Stimulated activated CD8-positive, alpha-beta memory T cell treated with anti-CD3 and anti-CD28 coated beads, Interleukin-4, amount 100 ng/mL, for 48 hours (primary cell): ENCODE measurements at regions not wholly inside any gene's neighbourhood (a gene's known extent, or its start where the extent isn't known, plus 50 kb on each side); places are given as distances from the start of the nearest gene placed in this dataset.
"Not testable (repeated sequence)": the region's sequence is repeated elsewhere in the genome, so short reads cannot be mapped to it uniquely, and the experiment has no call there.

ENCODE experiments used
- DNase-seq: peaks from one replicate; pipeline ENCODE4 v3.0.0-alpha.2; 2020

DNA sequence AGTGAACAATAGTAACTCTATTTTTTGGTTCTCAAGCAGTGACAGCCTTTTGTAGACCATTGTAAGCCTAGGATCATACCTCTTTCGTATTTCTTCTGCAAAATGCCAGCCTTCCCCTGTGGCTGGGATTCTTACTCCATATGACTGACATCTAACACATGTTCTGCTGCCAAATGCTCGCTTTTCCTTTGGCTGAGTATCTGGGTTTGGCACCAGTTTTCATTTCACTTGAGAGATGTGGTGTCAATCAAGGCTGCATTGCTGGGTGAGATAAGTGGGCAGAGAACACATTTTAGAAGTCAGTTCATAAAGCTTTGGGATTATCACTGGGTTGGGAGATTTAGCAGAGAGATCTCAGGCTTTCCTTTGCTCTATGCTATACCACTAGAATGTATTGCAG is 514.7 kb upstream of the SGO1 start:
- DNase-seq, result no peak

DNA sequence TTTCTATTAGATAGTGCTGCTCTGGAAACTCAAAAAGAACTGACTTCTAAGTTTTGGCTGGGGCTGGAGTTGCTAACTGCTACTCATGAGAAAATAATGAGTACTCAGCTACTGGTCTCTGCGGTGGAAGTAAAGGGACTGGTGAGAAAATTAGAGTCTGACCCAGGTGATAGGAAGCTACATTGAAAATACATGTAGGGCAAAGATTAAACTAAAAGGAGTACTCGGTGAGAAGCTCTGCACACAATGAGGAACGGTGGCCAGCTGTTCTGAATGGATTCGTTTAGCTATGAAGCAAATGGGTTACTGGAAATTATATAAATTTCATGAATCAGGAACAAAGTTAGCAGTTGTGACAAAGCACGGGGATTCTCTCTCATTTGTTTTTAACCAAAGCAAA is 512.9 kb upstream of the SGO1 start:
- no peak for DNase-seq

DNA sequence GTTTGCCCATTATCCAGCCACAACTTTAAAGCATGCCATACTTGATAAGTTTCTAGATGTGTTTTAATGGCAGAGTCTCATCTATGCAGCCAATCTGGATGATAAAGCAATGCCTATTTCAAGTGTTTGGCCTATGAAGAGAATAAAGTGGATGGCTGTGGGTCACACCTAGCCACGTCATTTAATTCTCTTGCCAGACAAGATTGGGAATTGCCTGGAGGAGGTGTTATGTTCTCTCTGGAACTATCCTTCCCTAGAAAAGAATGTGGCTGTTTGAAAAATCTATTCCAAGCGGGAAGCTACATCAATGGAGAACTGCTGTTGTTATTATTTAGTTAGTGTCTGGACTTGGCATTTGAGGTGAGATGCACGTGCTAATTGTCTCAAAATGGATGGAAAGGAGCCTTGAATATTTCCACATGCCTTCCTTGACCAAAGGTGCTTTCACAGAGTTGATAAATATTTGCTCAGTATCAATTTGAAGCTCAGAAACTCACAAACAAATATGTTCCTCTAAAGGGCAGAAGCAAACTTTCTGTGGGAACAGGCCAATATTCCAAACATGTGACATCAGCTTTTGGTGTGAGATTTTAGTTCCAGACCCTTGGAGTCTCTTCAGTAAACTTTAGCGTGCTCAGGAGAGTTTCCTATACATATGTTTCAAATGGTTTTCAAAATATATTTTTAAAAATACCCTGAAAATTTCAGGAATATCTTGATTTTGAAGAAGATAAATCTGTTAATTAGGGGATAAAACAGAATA is 510.6 kb upstream of the SGO1 start:
- DNase-seq, result no peak

DNA sequence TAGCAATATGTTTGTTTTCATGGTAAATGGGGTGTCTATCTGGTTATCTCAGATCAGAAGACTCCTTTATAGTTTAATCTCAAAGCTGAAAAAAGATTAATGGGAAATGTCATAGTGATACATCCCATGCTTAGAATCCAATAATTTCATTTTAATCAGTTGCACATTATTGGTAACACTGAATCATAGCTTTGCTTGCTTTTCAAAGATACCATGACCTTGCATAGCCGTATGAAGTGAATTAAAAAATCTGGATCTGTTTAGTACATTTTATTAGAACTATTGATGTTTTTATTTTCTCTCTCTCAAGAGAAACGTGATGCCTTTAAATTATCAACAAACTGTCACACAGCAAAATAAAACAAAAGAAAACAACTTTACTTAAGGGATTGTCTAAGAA is 506.7 kb upstream of the SGO1 start:
- no peak for DNase-seq

DNA sequence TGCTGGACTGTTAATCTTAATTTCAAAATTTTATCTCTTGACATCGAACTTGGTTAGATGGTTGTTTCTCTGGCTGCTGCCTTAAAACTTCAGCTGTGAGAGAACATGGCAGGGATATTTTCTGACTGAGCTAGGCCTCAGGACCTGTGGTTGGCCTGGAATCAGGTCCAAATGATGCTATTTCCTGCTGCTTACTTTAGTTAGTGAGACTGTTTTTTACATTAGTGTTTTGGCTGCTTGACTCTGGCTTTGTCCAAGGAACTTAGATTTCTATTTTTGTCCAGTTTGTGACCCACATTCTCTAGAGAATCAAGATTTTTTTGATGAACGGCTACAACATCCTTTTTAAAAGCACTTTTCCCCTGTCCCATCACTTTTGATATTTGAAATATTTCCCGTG is 497.9 kb upstream of the SGO1 start:
- DNase-seq, result no peak

DNA sequence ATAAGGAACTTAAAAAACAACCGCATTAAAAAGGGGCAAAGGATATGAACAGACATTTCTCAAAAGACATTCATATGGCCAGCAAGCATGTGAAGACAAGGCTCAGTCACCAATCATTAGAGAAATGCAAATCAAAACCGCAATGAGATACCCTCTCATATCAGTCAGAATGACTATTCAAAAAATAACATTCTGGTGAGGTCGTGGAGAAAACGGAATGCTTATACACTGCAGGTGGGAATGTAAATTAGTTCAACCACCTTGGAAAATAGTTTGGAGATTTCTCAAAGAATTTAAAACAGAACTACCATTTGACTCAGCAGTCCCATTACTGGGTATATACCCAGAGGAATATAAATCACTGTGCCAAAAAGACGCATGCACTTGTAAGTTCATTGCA is 496.6 kb upstream of the SGO1 start:
- DNase-seq, result no peak

DNA sequence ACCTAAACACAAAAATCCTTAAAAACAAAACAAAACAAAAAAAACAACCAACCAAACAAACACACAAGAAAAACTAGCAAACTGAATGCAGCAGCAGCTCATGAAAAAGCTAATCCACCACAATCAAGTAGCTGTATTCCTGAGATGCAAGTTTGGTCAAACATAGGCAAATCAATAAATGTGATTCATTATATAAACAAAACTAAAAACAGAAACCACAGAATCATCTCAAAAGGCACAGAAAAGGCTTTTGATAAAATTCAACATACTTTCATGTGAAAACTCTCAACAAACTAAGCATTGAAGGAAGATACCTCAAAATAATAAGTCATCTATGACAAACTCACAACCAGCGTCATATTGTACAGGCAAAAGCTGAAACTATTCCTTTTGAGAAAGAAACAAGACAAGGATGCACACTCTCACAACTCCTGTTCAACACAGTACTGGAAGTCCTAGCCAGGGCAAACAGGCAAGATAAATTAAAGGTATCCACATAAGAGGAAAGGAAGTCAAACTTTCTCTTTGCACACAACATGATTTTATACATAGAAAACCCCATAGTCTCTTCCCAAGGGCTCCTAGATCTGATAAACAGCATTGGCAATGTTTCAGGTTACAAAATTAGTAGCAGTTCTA is 495.1 kb upstream of the SGO1 start:
- no peak for DNase-seq

DNA sequence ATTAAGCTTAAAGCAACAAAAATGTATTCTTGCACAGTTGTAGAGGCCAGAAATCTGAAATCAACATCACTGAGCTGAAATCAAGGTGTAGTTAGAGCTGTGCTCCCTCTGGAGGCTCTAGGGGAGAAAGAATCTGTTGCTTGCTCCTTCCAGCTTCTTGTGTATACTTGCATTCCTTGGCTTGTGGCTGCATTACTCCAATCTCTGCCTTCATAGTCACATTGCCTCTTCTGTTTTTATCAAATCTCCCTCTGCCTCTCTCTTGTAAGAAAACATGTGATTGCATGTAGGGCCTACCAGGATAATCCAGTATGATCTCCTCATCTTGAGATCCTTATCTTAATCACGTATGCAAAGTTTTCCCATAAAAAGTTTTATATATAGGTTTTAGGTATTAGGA is 487.9 kb upstream of the SGO1 start:
- no peak for DNase-seq

DNA sequence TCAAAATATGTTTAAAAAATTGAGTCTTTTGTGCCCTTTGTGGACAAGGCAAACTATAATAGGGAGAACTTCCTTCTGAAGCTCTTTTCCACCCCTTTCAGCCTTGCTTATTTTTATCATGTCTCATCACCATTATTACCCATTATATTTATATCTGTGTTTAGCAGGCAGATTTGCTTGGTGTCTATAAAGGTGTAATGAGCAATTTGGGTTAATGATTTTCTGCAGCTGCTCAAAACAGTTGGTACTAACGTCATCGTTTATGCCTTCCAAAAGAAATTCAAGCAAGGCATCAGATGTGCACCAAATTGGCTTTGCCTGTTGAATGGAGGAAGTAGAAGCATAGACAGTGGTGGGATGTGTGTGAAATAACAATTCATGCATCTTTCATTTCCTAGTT is 483.7 kb upstream of the SGO1 start:
- no peak for DNase-seq

DNA sequence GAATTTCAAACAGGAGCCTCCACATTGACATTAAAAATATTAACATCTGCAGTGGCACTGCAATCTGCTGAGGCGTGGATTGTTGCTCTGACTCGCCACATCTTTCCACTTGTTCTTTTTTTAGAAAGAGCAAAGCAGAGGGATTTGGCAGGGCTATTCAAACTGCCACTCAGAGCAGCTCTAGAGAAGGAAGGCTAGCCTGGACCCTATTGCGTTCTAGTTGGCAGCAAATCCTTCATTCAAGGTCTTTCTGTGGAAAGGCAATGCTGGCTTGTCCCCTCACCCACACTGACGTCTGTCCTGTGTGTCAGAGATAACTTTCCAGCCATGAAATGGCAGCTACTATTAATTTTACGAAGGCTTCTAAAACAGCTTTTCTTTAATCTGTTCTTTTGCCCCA is 483.2 kb upstream of the SGO1 start:
- DNase-seq, result no peak

DNA sequence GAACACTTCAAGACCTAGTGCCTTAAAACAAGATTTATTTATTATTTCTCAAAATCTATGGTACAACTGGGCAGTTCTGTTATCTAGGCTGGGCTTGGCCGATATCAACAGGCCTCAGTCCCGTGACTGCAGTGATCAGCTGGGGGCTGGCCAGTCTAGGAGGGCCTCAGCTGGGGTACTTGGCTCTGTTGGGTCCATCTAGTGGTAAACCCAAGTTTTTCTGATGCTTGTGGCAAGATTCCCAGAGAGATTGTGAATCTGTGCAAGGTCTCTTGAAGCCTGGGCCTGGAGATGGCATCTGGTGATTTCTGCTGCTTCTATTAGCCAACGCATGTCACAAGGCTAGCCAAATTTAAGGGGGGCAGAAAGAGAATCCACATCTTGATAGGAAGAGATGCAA is 482.4 kb upstream of the SGO1 start:
- no peak for DNase-seq

DNA sequence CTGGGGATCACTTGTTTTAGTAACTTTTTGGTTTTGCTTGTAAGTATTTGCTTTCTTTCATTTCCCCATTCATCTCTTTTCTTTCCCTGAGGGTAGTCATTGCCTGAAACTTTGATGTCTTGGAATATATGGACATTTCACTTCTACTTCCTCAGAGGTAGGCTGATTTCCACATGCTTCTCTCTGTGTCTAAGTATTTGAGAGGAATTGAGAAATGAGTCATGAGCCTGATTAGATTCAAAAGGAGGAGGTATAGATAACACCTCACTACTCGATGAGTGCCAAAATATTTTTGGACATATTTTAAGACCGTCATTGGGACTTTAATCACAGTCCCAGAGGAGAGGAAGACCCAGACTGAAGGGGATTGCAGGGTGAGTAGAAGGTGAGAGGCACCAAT is 480.1 kb upstream of the SGO1 start:
- no peak for DNase-seq

DNA sequence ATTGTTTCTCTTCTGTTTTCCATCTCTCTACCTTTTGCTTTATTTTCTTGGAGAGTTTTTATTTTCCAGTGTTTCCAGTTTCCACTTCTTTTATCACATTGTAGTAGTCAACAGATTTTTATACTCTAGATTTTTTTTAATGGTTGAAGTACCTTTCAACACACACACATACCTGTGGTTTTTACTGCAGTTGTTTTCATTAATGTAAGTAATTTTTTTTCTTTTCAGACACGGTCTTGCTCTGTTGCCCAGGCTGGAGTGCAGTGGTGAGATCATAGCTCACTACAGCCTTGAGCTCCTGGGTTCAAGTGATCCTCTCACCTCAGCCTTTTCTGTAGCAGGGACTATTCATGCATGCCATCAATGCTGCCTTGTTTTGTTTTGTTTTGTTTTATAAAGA is 472.5 kb upstream of the SGO1 start:
- no peak for DNase-seq

DNA sequence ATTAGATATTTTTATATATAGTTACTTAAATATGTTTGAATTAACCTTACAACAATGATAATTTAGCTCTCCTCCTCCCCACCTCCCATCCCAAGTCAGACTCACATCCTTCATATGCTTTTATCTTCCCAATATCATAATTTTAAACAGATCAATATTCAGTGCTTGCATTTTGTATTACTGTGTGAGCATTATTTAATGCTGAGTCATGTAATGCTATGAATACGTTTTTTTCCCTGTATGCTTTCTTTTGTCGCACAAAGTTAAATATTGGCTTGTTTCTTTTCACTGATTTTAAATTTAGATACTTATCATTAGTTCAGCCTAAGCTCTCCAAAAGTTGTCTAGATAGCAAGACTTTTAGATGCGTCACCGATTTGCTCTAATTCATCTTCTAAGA is 471.6 kb upstream of the SGO1 start:
- no peak for DNase-seq

DNA sequence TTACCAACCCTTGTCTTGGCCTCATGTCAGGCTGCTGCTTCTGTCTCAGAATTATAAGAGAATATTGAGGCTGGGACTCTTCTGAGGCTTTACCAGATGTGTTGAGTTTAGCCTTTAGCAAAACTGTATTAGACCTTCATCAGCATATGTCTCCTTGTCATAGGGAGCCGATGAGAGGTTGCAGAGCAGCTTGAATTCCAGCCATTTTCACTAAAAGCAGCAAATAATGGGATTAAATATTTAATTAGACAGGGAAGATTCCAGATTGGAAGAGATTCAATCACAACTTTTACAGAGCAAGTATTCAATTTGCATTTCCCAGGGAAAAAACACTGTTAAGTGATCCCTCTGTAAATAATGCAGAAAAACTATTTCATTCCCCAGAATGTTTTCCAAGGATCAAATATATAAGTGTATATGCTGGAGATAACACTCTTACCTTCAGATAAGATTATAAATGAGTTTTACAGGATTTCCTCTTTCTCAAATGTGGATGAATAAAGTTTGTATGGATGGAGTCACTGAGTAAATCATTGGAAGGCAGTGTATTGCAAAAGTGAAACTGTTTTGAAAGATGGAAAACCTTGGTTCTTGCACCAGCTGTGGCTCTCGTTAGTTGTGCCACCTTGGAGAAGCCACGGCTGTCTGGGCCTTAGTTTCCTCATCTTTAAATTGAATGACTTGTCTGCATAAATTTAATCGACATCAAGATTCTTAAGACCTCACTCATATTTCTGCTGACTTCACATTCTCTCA is 466.4 kb upstream of the SGO1 start:
- no peak for DNase-seq

DNA sequence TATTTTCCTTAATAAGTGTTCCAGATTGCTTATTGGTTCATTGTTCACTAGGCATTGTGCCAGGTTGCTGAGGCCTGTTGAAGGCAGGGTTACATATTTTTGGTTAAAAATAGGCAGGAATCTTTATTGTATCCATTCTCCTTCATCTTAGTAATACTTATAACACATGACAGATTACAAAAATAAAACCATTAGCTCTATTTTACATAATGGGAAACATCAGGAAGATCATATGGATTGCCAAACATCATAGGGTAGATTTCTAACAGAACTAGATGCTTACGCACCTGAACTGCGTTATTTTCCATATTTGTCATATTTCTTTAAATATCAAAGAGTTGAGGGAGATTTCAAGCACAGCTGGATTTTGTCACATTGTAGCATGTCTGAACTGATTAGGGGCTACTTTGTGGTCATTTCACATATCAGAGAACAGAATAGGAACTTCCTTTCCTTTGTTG is 462.9 kb upstream of the SGO1 start:
- no peak for DNase-seq

DNA sequence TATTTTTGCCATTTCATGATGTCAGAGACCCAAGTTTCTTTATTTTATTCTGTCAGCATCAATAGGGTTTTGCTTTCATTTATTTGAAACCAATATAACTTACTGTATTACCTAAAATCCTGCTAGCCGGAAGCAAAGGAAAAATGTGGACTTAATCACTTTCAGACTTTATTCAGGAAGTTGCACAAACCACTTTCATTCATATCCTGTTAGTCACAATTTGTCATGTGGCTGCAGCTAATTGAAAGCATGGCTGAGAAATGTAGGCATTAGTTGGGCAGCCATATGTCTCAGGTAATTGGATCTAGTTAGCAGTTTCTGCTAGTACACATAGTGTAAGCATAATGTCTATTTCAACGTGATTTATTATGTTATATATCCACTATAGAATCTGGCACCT is 462.3 kb upstream of the SGO1 start:
- DNase-seq, result no peak

DNA sequence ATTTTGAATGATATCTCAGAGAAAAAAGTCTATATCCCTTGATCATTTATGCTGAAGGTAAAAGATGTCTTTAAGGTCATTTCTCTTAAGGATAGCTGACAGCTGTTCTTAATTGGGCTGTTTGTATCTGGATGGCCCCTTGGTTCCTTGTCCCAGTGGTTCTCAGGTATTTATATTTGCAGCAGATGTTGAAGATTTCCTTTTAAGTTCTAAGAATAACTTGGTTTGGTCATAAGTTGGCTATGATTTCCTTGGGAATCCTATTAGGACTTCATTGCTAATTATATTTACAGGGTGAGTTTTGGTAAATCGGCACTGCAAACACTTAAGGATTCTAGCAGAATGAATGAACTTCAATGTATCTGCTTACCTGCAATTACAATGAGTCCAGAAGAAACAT is 460.4 kb upstream of the SGO1 start:
- no peak for DNase-seq

DNA sequence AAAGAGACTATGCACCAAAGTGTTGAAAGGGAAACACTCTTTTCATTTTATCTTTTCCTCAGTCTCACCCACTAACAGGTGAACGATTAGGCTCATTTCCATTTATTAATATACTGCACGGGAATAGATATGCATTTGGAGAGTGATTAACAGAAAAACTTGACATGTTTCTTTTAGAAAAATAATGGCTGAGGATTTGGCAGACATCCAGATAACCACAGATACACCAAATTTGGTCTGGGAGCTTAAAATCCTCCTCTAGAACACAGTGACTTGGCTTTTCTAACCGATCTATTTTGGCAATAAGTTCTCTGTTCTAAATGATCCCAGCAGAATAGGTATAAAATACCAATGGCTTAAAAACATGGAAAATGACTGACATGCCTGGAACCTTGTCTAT is 459.3 kb upstream of the SGO1 start:
- DNase-seq, result no peak

DNA sequence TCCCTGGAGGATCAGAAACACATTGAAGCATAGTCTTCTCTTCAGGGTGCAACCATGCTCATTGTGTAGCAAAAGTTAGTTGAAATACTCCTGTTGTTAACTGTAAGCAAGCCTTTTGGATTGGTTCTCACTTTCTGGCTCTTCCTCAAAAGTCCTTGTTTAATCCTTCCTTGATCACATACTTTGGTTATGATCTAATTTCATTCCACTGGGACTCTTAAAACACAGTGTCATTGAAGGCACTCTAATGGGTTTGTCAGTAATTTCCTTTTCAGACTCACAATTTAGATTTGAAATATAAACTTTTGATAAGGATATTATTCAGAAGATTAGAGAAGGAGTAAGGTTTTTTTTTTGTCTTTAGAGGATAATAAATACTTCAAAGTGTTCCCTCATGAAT is 451.7 kb upstream of the SGO1 start:
- no peak for DNase-seq

DNA sequence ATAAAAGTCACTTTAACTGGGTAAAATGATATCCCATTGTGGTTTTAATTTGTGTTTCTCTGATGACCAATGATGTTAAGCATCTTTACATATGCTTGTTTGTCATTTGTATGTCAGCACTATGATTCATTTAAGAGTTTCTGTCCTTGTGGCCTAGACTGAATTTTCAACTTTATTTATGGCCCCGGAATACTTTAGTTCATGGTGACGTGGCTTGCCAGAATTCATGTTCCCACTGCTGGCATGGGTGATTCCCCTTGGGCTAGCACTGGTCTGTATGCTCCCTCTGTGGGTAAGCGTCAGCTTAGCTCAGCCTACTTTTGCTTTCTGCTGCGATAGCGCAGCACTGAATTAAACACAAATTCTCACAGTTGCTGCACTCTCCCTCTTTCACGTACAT is 436.3 kb upstream of the SGO1 start:
- DNase-seq, result no peak

DNA sequence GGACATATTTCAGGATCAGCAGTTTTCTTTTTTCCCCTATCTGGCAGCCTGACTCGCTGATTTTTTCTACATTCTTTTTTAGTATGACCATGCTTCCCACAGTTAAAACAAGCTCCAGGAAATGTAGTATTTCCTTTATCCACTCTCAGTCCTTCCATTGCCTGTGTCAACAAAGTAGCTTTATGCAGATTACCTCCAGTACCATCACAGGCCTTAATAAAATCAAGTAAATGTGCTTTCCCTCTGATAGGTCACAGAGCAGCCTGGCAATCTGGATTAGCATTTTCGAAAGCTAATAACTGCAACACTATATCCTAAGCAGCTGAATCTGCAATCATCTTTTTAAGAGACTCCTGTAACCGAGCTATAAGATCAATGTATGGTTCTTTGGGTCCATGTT is 432.6 kb upstream of the SGO1 start:
- DNase-seq, result not testable (repeated sequence)

DNA sequence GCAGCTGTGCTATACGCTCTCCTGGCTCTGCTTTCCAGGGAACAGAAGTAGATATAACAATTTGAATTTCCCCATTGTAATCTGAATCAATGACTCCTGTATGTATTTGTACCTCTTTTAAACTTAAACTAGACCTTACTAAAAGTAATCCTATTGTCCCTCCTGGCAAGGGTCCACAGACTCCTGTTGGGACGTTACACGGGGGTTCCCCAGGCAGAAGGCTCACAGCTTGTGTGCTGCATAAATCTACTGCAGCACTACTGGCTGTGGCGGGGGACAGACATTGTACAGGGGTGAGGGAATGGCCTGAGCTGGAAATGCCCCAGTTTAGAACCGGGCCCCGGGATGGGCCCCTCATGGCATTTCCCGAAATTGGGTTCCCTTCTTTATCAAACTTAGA is 432.2 kb upstream of the SGO1 start:
- not testable (repeated sequence) for DNase-seq

DNA sequence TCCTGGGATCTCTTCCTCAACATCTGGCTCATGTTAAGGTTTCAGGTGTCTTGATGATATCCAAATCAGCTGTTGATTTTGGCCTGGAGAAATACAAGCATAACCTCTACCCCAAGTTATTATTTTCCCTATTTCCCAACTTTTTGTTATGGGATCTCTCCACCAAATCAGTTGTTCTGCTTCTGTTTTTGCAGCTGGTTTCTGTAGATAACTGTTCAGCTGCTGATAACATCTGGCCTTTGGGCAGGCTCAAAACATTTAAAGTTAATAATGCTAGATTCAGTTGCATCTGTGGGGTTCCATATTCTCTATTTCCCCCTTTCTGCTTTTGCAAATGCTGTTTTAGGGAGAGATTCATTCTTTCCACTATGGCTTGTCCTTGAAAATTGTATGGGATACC is 430.0 kb upstream of the SGO1 start:
- DNase-seq, result not testable (repeated sequence)
